ENCODE measurements at regions not wholly inside any gene's neighbourhood (a gene's known extent, or its start where the extent isn't known, plus 50 kb on each side); places are given as distances from the start of the nearest gene placed in this dataset.

DNA sequence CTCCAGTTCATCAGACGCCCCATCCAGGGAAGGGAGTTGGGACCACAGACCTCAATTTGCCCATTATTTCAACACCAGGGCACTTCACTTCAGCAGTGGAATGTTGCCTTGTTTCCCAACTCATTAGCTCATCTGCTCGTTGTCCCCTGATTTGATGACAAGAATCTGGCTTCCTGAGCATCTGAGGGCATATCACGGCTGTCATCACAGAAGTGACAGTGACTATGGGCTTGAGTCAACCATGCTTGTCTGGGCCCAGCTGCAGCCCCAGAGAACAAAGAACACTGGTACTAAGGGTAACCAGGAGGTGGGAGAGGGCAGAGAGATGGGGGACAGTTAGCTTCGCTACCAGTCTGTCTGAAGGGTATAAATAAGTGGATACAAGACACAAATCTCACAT, 266.0 kb upstream of the SDK2 start:
- Histone ChIP-seq H3K4me3 (ENCODE audit: low read length) (no peak overlapping the region), H3K9me3 (replicated peaks; ENCODE audit: insufficient read depth, low read length) (no peaks in the 10 kb centered on the region), H4K20me1 (ENCODE audit: insufficient read depth, low read length) (no peaks in the 10 kb centered on the region; the same call in 1 of the 2 replicates), H3K79me2 (ENCODE audit: low read length) (no peaks in the 10 kb centered on the region), H3K27ac (ENCODE audit: low read length) (no peak overlapping the region), H3K27me3 (replicated peaks; ENCODE audit: insufficient read depth, low read length) (peaks cover 53% of the 10 kb centered on the region), H3F3A (ENCODE audit: insufficient read depth, low read length) (no peaks in the 10 kb centered on the region), H3K4me2 (ENCODE audit: low read depth, low read length) (no peak overlapping the region), H2AFZ (ENCODE audit: low read length) (no peak overlapping the region), H3K9me2 (replicated peaks; ENCODE audit: insufficient read depth, low read length) (no peaks in the 10 kb centered on the region), H3K9ac (ENCODE audit: low read length) (no peak overlapping the region), H3K36me3 (replicated peaks; ENCODE audit: insufficient read depth, low read length) (no peaks in the 10 kb centered on the region), H3K4me1 (ENCODE audit: low read length) (no peaks in the 10 kb centered on the region)
- TF ChIP-seq EZH2 (optimal IDR thresholded peaks at IDR 0.05; ENCODE audit: low read depth, low read length) (no peak), EZH2phosphoT487 (IDR thresholded peaks at IDR 0.05; ENCODE audit: low read length) (no peak), CTCF (IDR thresholded peaks at IDR 0.05; ENCODE audit: low read length) (no peak)
- no peak for DNase-seq

GRCh38 chr17:73910821-73911515, 266.7 kb upstream of the SDK2 start:
- Histone ChIP-seq H4K20me1 (ENCODE audit: insufficient read depth, low read length) (no peaks in the 10 kb centered on the region; the same call in 1 of the 2 replicates), H3K36me3 (replicated peaks; ENCODE audit: insufficient read depth, low read length) (no peaks in the 10 kb centered on the region), H3K27me3 (replicated peaks; ENCODE audit: insufficient read depth, low read length) (peaks cover 56% of the 10 kb centered on the region), H3K9me2 (replicated peaks; ENCODE audit: insufficient read depth, low read length) (no peaks in the 10 kb centered on the region), H3K4me1 (ENCODE audit: low read length) (no peaks in the 10 kb centered on the region), H3K4me3 (ENCODE audit: low read length) (no peak overlapping the region), H3F3A (ENCODE audit: insufficient read depth, low read length) (no peaks in the 10 kb centered on the region), H3K27ac (ENCODE audit: low read length) (no peak overlapping the region), H3K9me3 (replicated peaks; ENCODE audit: insufficient read depth, low read length) (no peaks in the 10 kb centered on the region), H3K4me2 (ENCODE audit: low read depth, low read length) (no peak overlapping the region), H3K9ac (ENCODE audit: low read length) (no peak overlapping the region), H3K79me2 (ENCODE audit: low read length) (no peaks in the 10 kb centered on the region), H2AFZ (ENCODE audit: low read length) (no peak overlapping the region)
- DNase-seq, result no peak
- no peak for TF ChIP-seq CTCF (IDR thresholded peaks at IDR 0.05; ENCODE audit: low read length)
- TF ChIP-seq EZH2phosphoT487 (IDR thresholded peaks at IDR 0.05; ENCODE audit: low read length), result no peak
- TF ChIP-seq EZH2 (optimal IDR thresholded peaks at IDR 0.05; ENCODE audit: low read depth, low read length), result no peak

DNA sequence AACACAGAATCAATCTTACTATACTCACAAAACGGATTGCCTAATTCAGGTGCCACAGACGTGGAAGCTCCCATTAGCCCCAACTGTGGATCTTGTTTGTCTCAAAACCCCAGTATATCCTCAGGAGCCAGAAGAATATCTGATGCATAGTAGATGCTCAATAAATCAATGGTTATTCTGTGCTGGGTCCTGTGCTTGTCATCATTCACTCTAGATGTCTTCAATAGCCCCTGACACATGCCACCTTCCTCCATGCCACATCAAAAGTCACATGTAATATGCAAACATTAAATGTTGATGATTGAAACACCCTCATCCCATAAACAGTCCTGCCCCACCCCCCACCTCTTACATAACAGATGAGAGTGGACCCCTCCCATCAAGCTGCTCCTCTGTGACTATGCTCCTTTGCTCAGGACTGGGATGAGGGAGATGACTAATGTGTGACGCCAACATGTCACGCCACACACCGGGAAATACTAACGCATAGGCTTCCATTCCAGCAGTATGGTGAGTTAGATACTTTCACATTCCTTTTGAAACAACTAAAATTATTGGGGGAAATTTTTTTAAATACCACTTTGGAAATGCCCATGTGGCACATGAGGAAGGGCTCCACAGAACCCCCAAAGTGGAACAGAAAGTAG, 267.6 kb upstream of the SDK2 start:
- Histone ChIP-seq H3K4me2 (ENCODE audit: low read depth, low read length) (no peak overlapping the region), H3K4me1 (ENCODE audit: low read length) (no peaks in the 10 kb centered on the region), H3F3A (ENCODE audit: insufficient read depth, low read length) (no peaks in the 10 kb centered on the region), H4K20me1 (ENCODE audit: insufficient read depth, low read length) (no peaks in the 10 kb centered on the region), H3K4me3 (ENCODE audit: low read length) (no peak overlapping the region), H3K27ac (ENCODE audit: low read length) (no peak overlapping the region), H3K9ac (ENCODE audit: low read length) (no peak overlapping the region), H3K9me3 (replicated peaks; ENCODE audit: insufficient read depth, low read length) (no peaks in the 10 kb centered on the region), H2AFZ (ENCODE audit: low read length) (no peak overlapping the region), H3K36me3 (replicated peaks; ENCODE audit: insufficient read depth, low read length) (no peaks in the 10 kb centered on the region), H3K9me2 (replicated peaks; ENCODE audit: insufficient read depth, low read length) (no peaks in the 10 kb centered on the region), H3K27me3 (replicated peaks; ENCODE audit: insufficient read depth, low read length) (peaks cover 56% of the 10 kb centered on the region), H3K79me2 (ENCODE audit: low read length) (no peaks in the 10 kb centered on the region)
- no peak for DNase-seq
- TF ChIP-seq EZH2 (optimal IDR thresholded peaks at IDR 0.05; ENCODE audit: low read depth, low read length) (no peak), CTCF (IDR thresholded peaks at IDR 0.05; ENCODE audit: low read length) (no peak), EZH2phosphoT487 (IDR thresholded peaks at IDR 0.05; ENCODE audit: low read length) (no peak)

Measured in MM.1S (cell line).